Hematopoietic multipotent progenitor cell treated with erythropoietin and hydrocortisone succinate and interleukin-3 and kit ligand, for 6 days (in vitro differentiated cells): ENCODE measurements at regions not wholly inside any gene's neighbourhood (a gene's known extent, or its start where the extent isn't known, plus 50 kb on each side); places are given as distances from the start of the nearest gene placed in this dataset.
"Not testable (repeated sequence)": the region's sequence is repeated elsewhere in the genome, so short reads cannot be mapped to it uniquely, and the experiment has no call there.

Source experiments
- DNase-seq: peaks from one replicate; pipeline ENCODE4 v3.0.0-alpha.2; 2015

GRCh38 chr3:180743813-180744590 is 64.7 kb upstream of the CCDC39 start:
- no peak for DNase-seq

GRCh38 chr3:180747805-180748361 is 68.6 kb upstream of the CCDC39 start:
- peak; percentile 4 for DNase-seq

GRCh38 chr3:180749322-180749721 is 70.0 kb upstream of the CCDC39 start:
- DNase-seq: no peak

GRCh38 chr3:180749796-180750195 is 70.5 kb upstream of the CCDC39 start:
- no peak for DNase-seq

GRCh38 chr3:180755556-180755955 is 76.3 kb upstream of the CCDC39 start:
- no peak for DNase-seq

GRCh38 chr3:180762866-180763265 is 83.6 kb upstream of the CCDC39 start:
- no peak for DNase-seq

- DNase-seq: no peak
These were observed 85.2 kb upstream of the CCDC39 start for GRCh38 chr3:180764481-180764880.

- no peak for DNase-seq
These were observed 91.3 kb upstream of the CCDC39 start for GRCh38 chr3:180770639-180771038.

GRCh38 chr3:180776433-180776832 is 97.1 kb upstream of the CCDC39 start:
- DNase-seq: no peak

GRCh38 chr3:180782195-180782984 is 103.1 kb upstream of the CCDC39 start:
- no peak for DNase-seq

GRCh38 chr3:180786227-180786626 is 106.9 kb upstream of the CCDC39 start:
- not testable (repeated sequence) for DNase-seq

GRCh38 chr3:180789774-180790173 is 110.5 kb upstream of the CCDC39 start:
- DNase-seq: no peak

- no peak for DNase-seq
These were observed 114.3 kb upstream of the FXR1 start for GRCh38 chr3:180798197-180798596.

GRCh38 chr3:180802837-180803236 is 109.6 kb upstream of the FXR1 start:
- DNase-seq: peak; percentile 48

- no peak for DNase-seq
These were observed 107.6 kb upstream of the FXR1 start for GRCh38 chr3:180804916-180805315.

- DNase-seq: no peak
These were observed 103.5 kb upstream of the FXR1 start for GRCh38 chr3:180808823-180809575.

- no peak for DNase-seq
These were observed 92.1 kb upstream of the FXR1 start for GRCh38 chr3:180820400-180820799.

- no peak for DNase-seq
These were observed 86.5 kb upstream of the FXR1 start for GRCh38 chr3:180825964-180826363.

GRCh38 chr3:180827171-180827570 is 85.3 kb upstream of the FXR1 start:
- no peak for DNase-seq

GRCh38 chr3:180828001-180828720 is 84.3 kb upstream of the FXR1 start:
- no peak for DNase-seq

- no peak for DNase-seq
These were observed 83.6 kb upstream of the FXR1 start for GRCh38 chr3:180828723-180829408.
